Astrocyte of the cerebellum (primary cell): ENCODE measurements at regions not wholly inside any gene's neighbourhood (a gene's known extent, or its start where the extent isn't known, plus 50 kb on each side); places are given as distances from the start of the nearest gene placed in this dataset.

ENCODE experiments used
- DNase-seq: peaks from one replicate; pipeline ENCODE4 v3.0.0-alpha.2; 2011; ENCODE audit warnings: low read depth
- H3K4me3 ChIP-seq: 2 replicates; pipeline ENCODE4 v1.5.1; 2011; ENCODE audit warnings: mild to moderate bottlenecking, low read depth, low read length, moderate library complexity
- in situ Hi-C: cut with HindIII; loops from 2 replicates; pipeline ENCODE4 v1.10.0; 2017; ENCODE audit warnings: low sequenced_read_pairs
- TF ChIP-seq, protein P1 (sequence below): IDR thresholded peaks from 2 replicates; pipeline ENCODE4 v1.5.1; 2012; ENCODE audit warnings: low read length, low read depth, moderate library complexity, mild to moderate bottlenecking; ENCODE audit errors: missing control alignments

GRCh38 chr10:2921956-2922680 is 145.2 kb upstream of the PFKP start:
- no peak for DNase-seq
- in situ Hi-C loops: no loop called here
- TF ChIP-seq, protein P1, sequence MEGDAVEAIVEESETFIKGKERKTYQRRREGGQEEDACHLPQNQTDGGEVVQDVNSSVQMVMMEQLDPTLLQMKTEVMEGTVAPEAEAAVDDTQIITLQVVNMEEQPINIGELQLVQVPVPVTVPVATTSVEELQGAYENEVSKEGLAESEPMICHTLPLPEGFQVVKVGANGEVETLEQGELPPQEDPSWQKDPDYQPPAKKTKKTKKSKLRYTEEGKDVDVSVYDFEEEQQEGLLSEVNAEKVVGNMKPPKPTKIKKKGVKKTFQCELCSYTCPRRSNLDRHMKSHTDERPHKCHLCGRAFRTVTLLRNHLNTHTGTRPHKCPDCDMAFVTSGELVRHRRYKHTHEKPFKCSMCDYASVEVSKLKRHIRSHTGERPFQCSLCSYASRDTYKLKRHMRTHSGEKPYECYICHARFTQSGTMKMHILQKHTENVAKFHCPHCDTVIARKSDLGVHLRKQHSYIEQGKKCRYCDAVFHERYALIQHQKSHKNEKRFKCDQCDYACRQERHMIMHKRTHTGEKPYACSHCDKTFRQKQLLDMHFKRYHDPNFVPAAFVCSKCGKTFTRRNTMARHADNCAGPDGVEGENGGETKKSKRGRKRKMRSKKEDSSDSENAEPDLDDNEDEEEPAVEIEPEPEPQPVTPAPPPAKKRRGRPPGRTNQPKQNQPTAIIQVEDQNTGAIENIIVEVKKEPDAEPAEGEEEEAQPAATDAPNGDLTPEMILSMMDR: no peak
- no peak overlapping the region for H3K4me3 ChIP-seq

DNA sequence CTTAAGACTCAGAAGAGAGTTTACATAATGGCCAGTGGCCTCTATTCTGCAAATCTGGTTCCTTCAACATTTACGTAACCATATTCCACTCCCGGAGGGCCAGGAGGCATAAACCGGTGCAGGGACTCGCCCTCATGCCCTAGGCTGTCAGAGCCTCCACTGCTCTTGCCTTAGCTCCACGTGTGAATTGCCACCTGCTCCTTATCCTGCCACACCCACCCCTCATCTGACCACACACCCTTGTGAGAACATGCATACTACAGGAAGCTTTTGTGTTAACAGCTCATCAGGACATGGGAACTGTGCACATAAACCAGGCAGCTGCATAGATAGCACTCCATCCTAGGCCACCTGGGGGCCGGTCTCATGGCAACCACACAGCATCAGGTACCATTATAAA is 146.7 kb upstream of the PFKP start:
- H3K4me3 ChIP-seq: no peak overlapping the region
- in situ Hi-C loops: no loop called here
- DNase-seq: no peak
- TF ChIP-seq, protein P1: no peak

DNA sequence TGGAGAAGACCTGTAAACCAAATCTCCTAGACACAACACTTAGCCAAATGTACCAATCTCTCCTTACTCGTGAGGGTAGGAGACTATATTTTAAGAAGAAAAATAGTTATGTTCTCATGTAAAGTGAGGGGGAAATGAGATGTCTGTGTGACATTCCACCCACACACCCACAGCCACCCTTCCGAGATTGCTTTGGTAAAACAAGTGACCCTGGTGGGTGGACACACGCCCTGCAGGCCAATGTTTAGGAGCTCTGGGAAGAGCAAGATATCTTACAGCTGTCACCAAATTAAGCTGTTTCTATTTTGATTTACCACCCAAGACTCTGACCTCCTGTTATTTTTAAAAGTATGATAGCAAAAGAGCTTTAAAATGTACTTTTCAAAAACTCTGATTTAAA is 147.2 kb upstream of the PFKP start:
- H3K4me3 ChIP-seq: no peak overlapping the region
- TF ChIP-seq, protein P1: no peak
- no peak for DNase-seq
- in situ Hi-C loops: no loop called here

DNA sequence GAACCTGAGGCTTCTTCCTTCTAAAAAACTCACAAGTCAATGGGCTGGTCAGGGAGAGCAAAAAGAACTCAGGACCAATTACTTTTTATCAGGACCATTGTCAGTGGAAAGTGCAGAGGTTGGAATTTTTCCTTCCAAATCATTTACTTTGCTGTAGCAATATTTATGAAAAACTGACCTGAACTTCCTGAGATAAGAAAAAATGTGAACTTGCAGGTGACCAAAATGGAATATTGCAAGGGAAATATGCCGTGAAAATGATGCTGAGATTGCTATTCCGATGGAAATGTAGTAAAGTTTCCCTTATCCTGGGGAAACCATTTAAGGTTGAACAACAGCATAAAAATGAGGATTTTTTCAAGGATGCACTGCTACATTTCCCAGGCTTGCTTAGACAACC is 148.3 kb upstream of the PFKP start:
- no peak for DNase-seq
- H3K4me3 ChIP-seq: no peak overlapping the region
- TF ChIP-seq, protein P1: no peak
- in situ Hi-C loops: no loop called here

DNA sequence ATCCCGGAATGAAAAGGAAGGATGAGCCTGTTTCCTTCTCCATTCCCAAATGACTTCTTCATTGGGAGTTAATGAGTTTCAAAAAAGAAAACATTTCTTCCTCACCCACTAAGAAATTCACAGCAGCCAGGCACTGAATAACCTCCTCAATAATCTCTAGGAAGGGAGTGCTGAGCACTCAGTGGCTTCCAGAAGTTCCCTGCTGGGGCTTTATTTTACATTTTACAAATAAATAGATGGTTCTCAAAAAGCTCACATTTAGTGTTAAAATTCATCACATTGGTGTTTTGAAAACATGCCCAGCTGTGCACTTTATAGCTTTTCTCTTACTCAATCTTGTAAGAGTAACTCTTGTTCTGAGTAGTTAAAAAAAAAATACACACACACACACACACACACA is 148.9 kb upstream of the PFKP start:
- no peak for DNase-seq
- in situ Hi-C loops: no loop called here
- no peak overlapping the region for H3K4me3 ChIP-seq
- TF ChIP-seq, protein P1: no peak

GRCh38 chr10:2917926-2918325 is 149.4 kb upstream of the PFKP start:
- no peak overlapping the region for H3K4me3 ChIP-seq
- in situ Hi-C loops: no loop called here
- no peak for DNase-seq
- TF ChIP-seq, protein P1: no peak
